Epithelial cell of proximal tubule (primary cell): ENCODE measurements at regions not wholly inside any gene's neighbourhood (a gene's known extent, or its start where the extent isn't known, plus 50 kb on each side); places are given as distances from the start of the nearest gene placed in this dataset.

Source experiments
- DNase-seq: peaks from one replicate; pipeline ENCODE4 v3.0.0-alpha.2; 2011; ENCODE audit warnings: low read depth
- H3K4me3 ChIP-seq: 2 replicates; pipeline ENCODE4 v1.5.1; 2011; ENCODE audit warnings: low read depth, mild to moderate bottlenecking, low read length
- TF ChIP-seq, protein P1 (sequence below): conservative IDR thresholded peaks from 2 replicates; pipeline ENCODE4 v1.5.1; 2012; ENCODE audit warnings: low read depth, mild to moderate bottlenecking, low read length

DNA sequence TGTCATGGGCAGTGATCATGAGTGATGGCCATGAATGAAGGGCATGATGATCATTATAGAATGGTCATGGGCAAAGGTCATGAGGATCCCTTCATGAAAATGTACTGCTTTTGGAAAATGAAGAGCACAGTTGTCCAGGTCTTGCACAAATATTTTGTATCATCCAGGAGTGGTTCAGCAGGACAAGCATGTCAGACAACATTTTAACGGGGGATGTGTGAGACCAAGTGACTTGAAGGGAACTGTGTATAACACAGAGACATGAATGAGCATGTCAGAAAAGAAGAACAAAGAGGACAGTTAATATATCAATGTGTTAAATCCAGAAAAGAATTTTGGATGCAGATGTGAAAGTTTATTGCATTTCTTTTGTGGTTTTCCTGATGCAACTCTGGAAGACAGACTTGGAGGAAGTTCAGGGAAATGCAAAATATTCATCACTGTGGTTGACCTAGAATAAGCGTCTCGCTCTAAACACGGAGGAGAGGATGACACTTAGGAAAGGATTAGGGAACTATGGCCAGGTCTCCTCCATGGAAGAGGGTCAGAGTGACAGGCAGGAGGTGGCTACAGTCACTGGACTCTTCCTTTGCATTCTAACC lies 116.1 kb upstream of the IRX4 start:
- no peak for DNase-seq
- TF ChIP-seq, protein P1, sequence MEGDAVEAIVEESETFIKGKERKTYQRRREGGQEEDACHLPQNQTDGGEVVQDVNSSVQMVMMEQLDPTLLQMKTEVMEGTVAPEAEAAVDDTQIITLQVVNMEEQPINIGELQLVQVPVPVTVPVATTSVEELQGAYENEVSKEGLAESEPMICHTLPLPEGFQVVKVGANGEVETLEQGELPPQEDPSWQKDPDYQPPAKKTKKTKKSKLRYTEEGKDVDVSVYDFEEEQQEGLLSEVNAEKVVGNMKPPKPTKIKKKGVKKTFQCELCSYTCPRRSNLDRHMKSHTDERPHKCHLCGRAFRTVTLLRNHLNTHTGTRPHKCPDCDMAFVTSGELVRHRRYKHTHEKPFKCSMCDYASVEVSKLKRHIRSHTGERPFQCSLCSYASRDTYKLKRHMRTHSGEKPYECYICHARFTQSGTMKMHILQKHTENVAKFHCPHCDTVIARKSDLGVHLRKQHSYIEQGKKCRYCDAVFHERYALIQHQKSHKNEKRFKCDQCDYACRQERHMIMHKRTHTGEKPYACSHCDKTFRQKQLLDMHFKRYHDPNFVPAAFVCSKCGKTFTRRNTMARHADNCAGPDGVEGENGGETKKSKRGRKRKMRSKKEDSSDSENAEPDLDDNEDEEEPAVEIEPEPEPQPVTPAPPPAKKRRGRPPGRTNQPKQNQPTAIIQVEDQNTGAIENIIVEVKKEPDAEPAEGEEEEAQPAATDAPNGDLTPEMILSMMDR: no peak
- no peak overlapping the region for H3K4me3 ChIP-seq

- no peak overlapping the region for H3K4me3 ChIP-seq
- TF ChIP-seq, protein P1: no peak
- no peak for DNase-seq
These were observed 115.6 kb upstream of the IRX4 start for GRCh38 chr5:1998348-1998669.

DNA sequence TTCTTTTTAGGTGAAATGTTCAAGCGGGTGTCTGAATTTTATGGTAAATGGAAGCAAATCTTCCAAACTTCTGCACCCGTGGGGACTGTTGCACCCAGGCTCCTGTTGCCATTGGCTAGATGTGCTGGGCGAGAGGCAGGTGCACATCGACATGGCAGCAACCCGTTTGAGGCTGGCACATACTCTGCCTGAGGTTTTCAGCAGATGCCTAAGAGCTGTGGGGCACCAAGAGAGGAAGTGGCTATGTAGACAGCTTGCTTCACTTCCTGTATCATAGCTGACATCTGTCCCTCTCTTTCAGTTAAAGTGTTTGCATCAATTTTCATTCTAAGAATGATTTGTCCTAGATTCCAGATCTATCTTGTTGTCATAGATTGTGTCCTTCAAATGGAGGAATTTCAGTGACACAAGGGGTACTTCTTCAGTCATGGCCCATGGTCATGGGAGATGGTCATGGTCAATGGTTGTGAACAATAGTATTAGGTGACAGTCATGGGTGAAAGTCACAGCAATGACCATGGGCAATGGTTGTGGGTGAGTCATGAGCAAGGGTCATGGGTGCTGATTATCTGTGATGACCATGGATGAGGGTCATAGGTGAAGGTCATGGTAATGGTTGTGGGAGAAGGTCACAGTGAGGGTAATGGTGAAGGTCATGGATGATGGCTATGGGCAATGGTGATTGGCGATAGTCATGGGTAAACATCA lies 115.1 kb upstream of the IRX4 start:
- DNase-seq: no peak
- no peak overlapping the region for H3K4me3 ChIP-seq
- TF ChIP-seq, protein P1: no peak

DNA sequence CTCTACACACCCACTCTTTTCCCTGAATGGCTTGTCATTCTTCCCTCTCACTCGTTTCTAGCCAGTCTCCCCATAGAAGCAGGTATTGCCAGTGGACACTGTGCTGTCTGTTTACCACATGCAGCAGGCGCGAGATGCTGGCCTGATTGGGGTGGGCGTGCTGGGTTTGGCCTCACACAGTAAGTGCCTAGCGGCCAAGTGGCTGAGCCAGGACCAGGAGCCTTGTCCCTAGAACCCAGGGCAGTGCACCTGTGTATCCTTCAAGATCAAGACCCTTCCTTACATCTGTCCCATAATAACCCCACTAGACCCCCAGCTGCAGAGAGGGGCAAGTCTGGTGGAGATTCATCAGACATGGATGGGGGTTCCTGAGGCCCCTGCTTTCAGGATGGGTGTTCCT lies 112.8 kb upstream of the IRX4 start:
- no peak for DNase-seq
- TF ChIP-seq, protein P1: no peak
- H3K4me3 ChIP-seq: no peak overlapping the region

- H3K4me3 ChIP-seq: no peak overlapping the region
- no peak for DNase-seq
- TF ChIP-seq, protein P1: no peak
These were observed 104.7 kb upstream of the IRX4 start for GRCh38 chr5:1987471-1987870.

- no peak for DNase-seq
- no peak overlapping the region for H3K4me3 ChIP-seq
- TF ChIP-seq, protein P1: no peak
These were observed 103.1 kb upstream of the IRX4 start for GRCh38 chr5:1985781-1986180.
